ENCODE measurements at regions not wholly inside any gene's neighbourhood (a gene's known extent, or its start where the extent isn't known, plus 50 kb on each side); places are given as distances from the start of the nearest gene placed in this dataset.

DNA sequence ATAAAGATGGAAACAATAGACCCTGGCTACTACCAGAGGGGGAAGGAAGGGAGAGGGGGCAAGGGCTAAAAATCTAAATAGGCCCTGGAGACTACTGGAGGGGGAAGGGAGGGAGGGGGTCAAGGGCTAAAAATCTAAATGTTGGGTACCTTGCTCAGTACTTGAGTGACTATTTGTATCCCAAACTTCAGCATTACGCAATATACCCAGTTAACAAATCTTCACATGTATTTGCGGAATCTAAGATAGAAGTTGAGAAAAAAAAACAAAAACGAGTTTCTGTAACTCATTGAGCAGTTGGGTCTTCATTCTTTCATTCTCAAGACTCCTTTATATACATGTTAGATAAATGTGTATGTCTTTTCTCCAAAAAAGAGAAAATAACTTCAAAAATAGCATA lies 537.4 kb downstream of the TAF11L14 start:
- H3K9ac ChIP-seq (replicated peaks in 1 of 4; ENCODE audit: extremely low read depth in 1 of 4, low read depth in 3 of 4, low read length in 3 of 4): no peak overlapping the region
- no peak overlapping the region for H2BK20ac ChIP-seq (ENCODE audit: low read length)
- no peaks in the 10 kb centered on the region; the same call in 1 of the 2 replicates for H3K23me2 ChIP-seq (ENCODE audit: low read depth, low read length)
- H3K27ac ChIP-seq (ENCODE audit: low read depth, low read length): no peak overlapping the region
- no peak overlapping the region for H4K91ac ChIP-seq (replicated peaks; ENCODE audit: insufficient read length, low read length)
- DNase-seq (ENCODE audit: low read depth in 1 of 2, low spot score in 2 of 2) (no peak), FAIRE-seq (no peak)
- no peaks in the 10 kb centered on the region for H3K79me2 ChIP-seq (ENCODE audit: control insufficient read depth in 1 of 2, insufficient read depth in 2 of 2, low read length in 2 of 2)
- H3K36me3 ChIP-seq (ENCODE audit: control insufficient read depth in 2 of 4, insufficient read depth in 4 of 4, low read length in 3 of 4): no peaks in the 10 kb centered on the region; a peak in 1 of 8 replicates
- no peak overlapping the region for H3K4ac ChIP-seq (replicated peaks; ENCODE audit: insufficient read length, low read depth, low read length)
- 86% methylated on average over 3 of the region's 3 CpGs; no CpG with 5 or more reads in 1 of the 2 experiments for WGBS, 2 experiments (ENCODE audit: extremely low coverage in 1 of 2, insufficient coverage in 1 of 2, insufficient read length in 1 of 2, insufficient replicate concordance in 2 of 2, low coverage in 1 of 2, low lambda C conversion rate in 2 of 2, missing lambda C conversion rate in 1 of 2)
- H3K18ac ChIP-seq (ENCODE audit: extremely low read depth, low read length): no peak overlapping the region
- no peaks in the 10 kb centered on the region for H3K4me1 ChIP-seq (replicated peaks in 1 of 4; ENCODE audit: control insufficient read depth in 3 of 4, insufficient read depth in 4 of 4, low read length in 3 of 4)
- H4K20me1 ChIP-seq (replicated peaks in 1 of 2; ENCODE audit: control insufficient read depth in 1 of 2, insufficient read depth in 2 of 2, low read length in 2 of 2): no peaks in the 10 kb centered on the region
- no peak overlapping the region for H4K5ac ChIP-seq (ENCODE audit: insufficient read length, low read depth, low read length)
- no peak overlapping the region for H3K14ac ChIP-seq (ENCODE audit: insufficient read length)
- no peaks in the 10 kb centered on the region for H3K79me1 ChIP-seq (ENCODE audit: low read depth, low read length)
- no peak overlapping the region for H3K4me3 ChIP-seq (ENCODE audit: extremely low read depth in 1 of 4, insufficient read depth in 2 of 4, low read depth in 3 of 4, low read length in 4 of 4)
- H2BK5ac ChIP-seq (ENCODE audit: low read depth, low read length): no peak overlapping the region
- POLR2A ChIA-PET (ENCODE audit: partially characterized antibody): no interaction called here
- H3K9me3 ChIP-seq (ENCODE audit: insufficient read depth in 2 of 2, low read depth in 1 of 2, low read length in 1 of 2): 0 out of 4 replicates have a peak, but pooled peaks cover 0 to 2% of the 10 kb centered on the region in 2 experiments
- H4K8ac ChIP-seq (ENCODE audit: extremely low read depth, insufficient read depth, low read length): no peak overlapping the region
- peaks cover 0 to 1% (median 0%) of the 10 kb centered on the region in 4 experiments; a peak in 1 of 7 replicates for H3K27me3 ChIP-seq (replicated peaks in 1 of 4; ENCODE audit: control insufficient read depth in 3 of 4, extremely low read depth in 1 of 4, insufficient read depth in 3 of 4, low read length in 3 of 4)
- H3K4me2 ChIP-seq (ENCODE audit: insufficient read depth in 1 of 2, low read depth in 2 of 2, low read length in 2 of 2): no peak overlapping the region
- no peak overlapping the region for H2BK15ac ChIP-seq (ENCODE audit: low read length)
- no peak overlapping the region for H2AFZ ChIP-seq (ENCODE audit: low read length)
- TF ChIP-seq NANOG (IDR thresholded peaks at IDR 0.05; ENCODE audit: insufficient read depth, low read depth, low read length, poor library complexity, severe bottlenecking) (no peak), CEBPB (IDR thresholded peaks at IDR 0.05; ENCODE audit: low read depth, low read length) (peak; percentile 59; the same call in 1 of the 2 replicates)
- no peak overlapping the region for H3K23ac ChIP-seq (ENCODE audit: insufficient read length)
- CTCF ChIA-PET (ENCODE audit: partially characterized antibody): no interaction called here
- H2BK120ac ChIP-seq (replicated peaks; ENCODE audit: low read depth, low read length): no peak overlapping the region
- no peak overlapping the region for H3K56ac ChIP-seq (replicated peaks; ENCODE audit: insufficient read length, low read depth, low read length)
- H2AK5ac ChIP-seq (ENCODE audit: low read depth, low read length): no peak overlapping the region
- no peak overlapping the region for H2BK12ac ChIP-seq (ENCODE audit: low read depth, low read length)

Data from H1 (cell line).